NCI-H2196 (cell line): ENCODE measurements at regions not wholly inside any gene's neighbourhood (a gene's known extent, or its start where the extent isn't known, plus 50 kb on each side); places are given as distances from the start of the nearest gene placed in this dataset.

Experiments used
- DNase-seq: peaks from one replicate; lab custom pipeline; 2025; ENCODE audit not compliant: unreplicated experiment; lab: John Stamatoyannopoulos, UW

- DNase-seq: no peak
These were observed 800.0 kb upstream of the PIK3C3 start for GRCh38 chr18:41155025-41155424.

GRCh38 chr18:41153871-41154270 lies 801.2 kb upstream of the PIK3C3 start:
- no peak for DNase-seq

GRCh38 chr18:41150316-41150715 lies 804.7 kb upstream of the PIK3C3 start:
- DNase-seq: no peak

GRCh38 chr18:41146301-41146700 lies 808.7 kb upstream of the PIK3C3 start:
- DNase-seq: no peak

GRCh38 chr18:41145516-41145915 lies 809.5 kb upstream of the PIK3C3 start:
- no peak for DNase-seq

- no peak for DNase-seq
These were observed 810.6 kb upstream of the PIK3C3 start for GRCh38 chr18:41144441-41144840.

GRCh38 chr18:41140506-41140905 lies 814.5 kb upstream of the PIK3C3 start:
- DNase-seq: no peak

- no peak for DNase-seq
These were observed 819.9 kb upstream of the PIK3C3 start for GRCh38 chr18:41135146-41135545.

- no peak for DNase-seq
These were observed 820.6 kb upstream of the PIK3C3 start for GRCh38 chr18:41134426-41134825.

GRCh38 chr18:41131050-41131449 lies 824.0 kb upstream of the PIK3C3 start:
- no peak for DNase-seq

- DNase-seq: no peak
These were observed 826.5 kb upstream of the PIK3C3 start for GRCh38 chr18:41128545-41128944.

- DNase-seq: no peak
These were observed 826.9 kb upstream of the PIK3C3 start for GRCh38 chr18:41128126-41128525.

- DNase-seq: no peak
These were observed 828.3 kb upstream of the PIK3C3 start for GRCh38 chr18:41126541-41127235.

- no peak for DNase-seq
These were observed 833.8 kb upstream of the PIK3C3 start for GRCh38 chr18:41121116-41121826.

- no peak for DNase-seq
These were observed 836.0 kb upstream of the PIK3C3 start for GRCh38 chr18:41119031-41119430.

- no peak for DNase-seq
These were observed 841.0 kb upstream of the PIK3C3 start for GRCh38 chr18:41113885-41114482.

- no peak for DNase-seq
These were observed 855.6 kb upstream of the PIK3C3 start for GRCh38 chr18:41099451-41099850.

GRCh38 chr18:41096504-41096903 lies 858.5 kb upstream of the PIK3C3 start:
- no peak for DNase-seq

GRCh38 chr18:41077076-41077475 lies 878.0 kb upstream of the PIK3C3 start:
- DNase-seq: no peak

GRCh38 chr18:41075212-41075611 lies 879.8 kb upstream of the PIK3C3 start:
- DNase-seq: no peak

GRCh38 chr18:41073372-41073954 lies 881.6 kb upstream of the PIK3C3 start:
- DNase-seq: no peak

GRCh38 chr18:41072946-41073345 lies 882.1 kb upstream of the PIK3C3 start:
- DNase-seq: no peak
